WERI-Rb-1 (cell line): ENCODE measurements at regions not wholly inside any gene's neighbourhood (a gene's known extent, or its start where the extent isn't known, plus 50 kb on each side); places are given as distances from the start of the nearest gene placed in this dataset.

Source experiments
- DNase-seq: peaks from one replicate; pipeline ENCODE4 v3.0.0-alpha.2; 2020
- H3K27ac ChIP-seq: fragments of 250-450 bp; sonication (Bioruptor Pico); 2 replicates; pipeline ENCODE4 v1.5.1; 2020; ENCODE audit warnings: mild to moderate bottlenecking, moderate library complexity
- H3K27me3 ChIP-seq: fragments of 250-450 bp; sonication (Bioruptor Pico); 2 replicates; pipeline ENCODE4 v1.5.1; 2021; ENCODE audit warnings: mild to moderate bottlenecking, low read depth, moderate library complexity; ENCODE audit not compliant: insufficient read depth, severe bottlenecking
- H3K36me3 ChIP-seq: fragments of 250-450 bp; sonication (Bioruptor Pico); 2 replicates; pipeline ENCODE4 v1.5.1; 2020; ENCODE audit warnings: mild to moderate bottlenecking, moderate library complexity
- H3K4me3 ChIP-seq: 2 replicates; pipeline ENCODE4 v1.5.1; 2011; ENCODE audit warnings: low read depth, mild to moderate bottlenecking, control low read depth, low read length
- H3K9me3 ChIP-seq: fragments of 250-450 bp; sonication (Bioruptor Pico); 2 replicates; pipeline ENCODE4 v1.5.1; 2021; ENCODE audit warnings: mild to moderate bottlenecking, moderate library complexity; ENCODE audit not compliant: severe bottlenecking
- CTCF ChIP-seq: IDR thresholded peaks from 2 replicates; pipeline ENCODE4 v1.5.1; 2011; ENCODE audit warnings: low read depth, mild to moderate bottlenecking, control low read depth, inconsistent platforms, low read length

GRCh38 chr12:113719911-113720591 is 246.1 kb downstream of the RBM19 start:
- no peak for TF ChIP-seq CTCF
- no peak for DNase-seq
- no peaks in the 10 kb centered on the region for H3K27me3 ChIP-seq
- H3K36me3 ChIP-seq = no peaks in the 10 kb centered on the region
- no peak overlapping the region for H3K4me3 ChIP-seq
- H3K9me3 ChIP-seq = no peaks in the 10 kb centered on the region
- no peak overlapping the region for H3K27ac ChIP-seq

- H3K27me3 ChIP-seq = no peaks in the 10 kb centered on the region
Observed at GRCh38 chr12:113713156-113713555, 241.5 kb upstream of the LHX5 start.

DNA sequence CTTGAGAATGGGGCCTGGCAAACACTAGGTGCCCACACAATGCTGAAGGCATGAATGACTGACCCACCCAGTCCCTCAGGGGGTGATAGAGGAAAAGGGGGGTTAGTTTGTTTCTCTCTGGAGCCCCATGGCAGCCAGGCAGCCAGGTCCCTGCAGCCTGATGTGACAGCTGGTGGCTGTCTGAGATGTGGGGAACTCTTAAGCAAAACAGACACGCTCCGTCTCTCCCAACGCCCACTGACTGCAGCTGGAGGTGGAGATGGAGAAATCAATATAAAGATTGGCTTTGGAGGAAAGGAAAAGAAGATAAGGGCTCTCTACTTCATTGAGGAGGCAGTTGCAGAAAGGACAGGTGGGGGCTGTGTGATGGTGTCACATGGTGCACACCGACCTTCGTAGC is 240.8 kb upstream of the LHX5 start:
- Histone ChIP-seq H3K27ac (no peak overlapping the region), H3K27me3 (no peaks in the 10 kb centered on the region), H3K9me3 (no peaks in the 10 kb centered on the region), H3K36me3 (no peaks in the 10 kb centered on the region), H3K4me3 (no peak overlapping the region)
- TF ChIP-seq CTCF = no peak
- DNase-seq = no peak

More at GRCh38 chr12:113713156-113713555, 241.5 kb upstream of the LHX5 start:
- no peaks in the 10 kb centered on the region for H3K36me3 ChIP-seq
- DNase-seq = no peak
- no peak for TF ChIP-seq CTCF
- H3K9me3 ChIP-seq = no peaks in the 10 kb centered on the region
- H3K4me3 ChIP-seq = no peak overlapping the region
- no peak overlapping the region for H3K27ac ChIP-seq

DNA sequence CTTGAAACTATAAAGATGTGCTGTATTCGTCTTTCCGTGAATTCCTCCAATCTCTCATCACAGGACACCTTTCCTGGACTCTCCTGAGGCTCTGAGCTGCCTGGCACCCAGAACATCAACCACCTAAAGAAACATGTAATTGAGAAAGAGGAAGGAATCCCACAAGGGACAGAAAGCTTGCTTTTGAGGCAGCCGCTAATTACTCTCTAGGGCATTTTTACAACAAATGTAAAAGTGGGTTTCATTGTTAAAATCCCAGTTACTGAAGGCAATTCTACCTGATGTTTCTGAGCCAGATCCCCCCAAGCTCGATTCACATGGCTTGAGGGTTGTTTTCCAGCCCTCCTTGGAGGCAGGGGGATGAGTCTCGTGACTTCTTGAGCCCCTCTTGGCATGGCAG is 238.5 kb upstream of the LHX5 start:
- no peaks in the 10 kb centered on the region for H3K36me3 ChIP-seq
- H3K27ac ChIP-seq = no peak overlapping the region
- TF ChIP-seq CTCF = no peak
- H3K9me3 ChIP-seq = no peaks in the 10 kb centered on the region
- no peak for DNase-seq
- H3K4me3 ChIP-seq = no peak overlapping the region
- no peaks in the 10 kb centered on the region for H3K27me3 ChIP-seq

DNA sequence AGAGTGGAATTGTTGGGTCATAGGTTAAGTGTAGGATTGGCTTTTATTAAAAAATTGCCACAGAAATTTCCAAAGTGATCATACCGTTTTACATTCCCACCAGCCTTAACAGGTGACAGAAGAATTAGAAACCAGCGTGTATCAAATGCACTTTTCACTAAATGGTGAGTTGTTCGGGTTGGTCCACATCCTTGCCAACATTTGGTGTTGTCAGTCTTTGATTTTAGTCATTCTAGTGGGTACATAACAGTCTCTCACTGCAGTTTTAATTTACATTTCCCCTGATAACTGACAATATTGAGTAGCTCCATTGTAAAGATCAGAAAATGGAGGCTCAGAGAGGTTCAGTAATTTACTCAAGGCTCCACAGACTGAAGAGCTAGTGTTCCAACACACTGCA is 237.8 kb upstream of the LHX5 start:
- no peak for TF ChIP-seq CTCF
- Histone ChIP-seq H3K9me3 (no peaks in the 10 kb centered on the region), H3K27ac (no peak overlapping the region), H3K27me3 (no peaks in the 10 kb centered on the region), H3K4me3 (no peak overlapping the region), H3K36me3 (no peaks in the 10 kb centered on the region)
- DNase-seq = no peak

- no peaks in the 10 kb centered on the region for H3K9me3 ChIP-seq
- DNase-seq = peak; percentile 79
Observed at GRCh38 chr12:113702836-113703235, 231.2 kb upstream of the LHX5 start.

More at GRCh38 chr12:113702836-113703235, 231.2 kb upstream of the LHX5 start:
- H3K4me3 ChIP-seq = no peak overlapping the region
- no peaks in the 10 kb centered on the region for H3K27me3 ChIP-seq
- H3K36me3 ChIP-seq = no peaks in the 10 kb centered on the region
- TF ChIP-seq CTCF = no peak
- H3K27ac ChIP-seq = peak overlapping the region; percentile 73
